Sigmoid colon (tissue), 6 donors: ENCODE measurements at regions not wholly inside any gene's neighbourhood (a gene's known extent, or its start where the extent isn't known, plus 50 kb on each side); places are given as distances from the start of the nearest gene placed in this dataset.

Experiments
- DNase-seq: peaks from one replicate; pipeline ENCODE4 v3.0.0-alpha.2; 2019
- H3K27ac ChIP-seq, 4 donors: fragments of 200-600 bp; sonication (generic); one replicate each; pipeline ENCODE4 v1.5.1; 2016 to 2019; ENCODE audit warnings: mild to moderate bottlenecking in 1 of 4
- H3K27me3 ChIP-seq, 3 donors: fragments of 200-600 bp; sonication (generic); one replicate each; pipeline ENCODE4 v1.5.1; 2019; ENCODE audit warnings: mild to moderate bottlenecking in 1 of 3
- H3K36me3 ChIP-seq, 4 donors: fragments of 200-600 bp; sonication (generic); one replicate each; pipeline ENCODE4 v1.5.1; 2016 to 2019
- H3K4me1 ChIP-seq, 4 donors: fragments of 200-600 bp; sonication (generic); one replicate each; pipeline ENCODE4 v1.5.1; 2017 to 2019
- H3K4me3 ChIP-seq, 4 donors: fragments of 200-600 bp; sonication (generic); one replicate each; pipeline ENCODE4 v1.5.1; 2017 to 2019; ENCODE audit warnings: mild to moderate bottlenecking in 2 of 4, moderate library complexity in 1 of 4
- H3K9me3 ChIP-seq, 4 donors: fragments of 200-600 bp in 3 of 4; sonication (generic) in 3 of 4; one replicate each; pipeline versions ENCODE4 v1.5.1 to v1.6.1; 2013 to 2019
- EP300 ChIP-seq, 4 donors: sonication (generic); formaldehyde crosslinking; IDR thresholded peaks; one replicate each; pipeline ENCODE4 v1.6.1; 2017; ENCODE audit warnings: antibody characterized with exemption in 4 of 4
- POLR2A ChIP-seq, 2 donors: fragments of 450-650 bp; IDR thresholded peaks; one replicate each; pipeline ENCODE4 v1.6.1; 2016; ENCODE audit warnings: antibody characterized with exemption in 2 of 2, mild to moderate bottlenecking in 2 of 2, moderate library complexity in 2 of 2
- POLR2AphosphoS5 ChIP-seq, 4 donors: sonication (generic); formaldehyde crosslinking; IDR thresholded peaks; one replicate each; pipeline ENCODE4 v1.6.1; 2017; ENCODE audit warnings: antibody characterized with exemption in 4 of 4
- WGBS, 2 donors: extraction: QIAGEN DNeasy Blood & Tissue Kit; methylation state at CpG; one replicate each; pipeline ENCODE4 v1.1.7; 2013; 5-methylcytosine and 5-hydroxymethylcytosine counted together
- intact Hi-C: fragments of 100-400 bp; cut with DNase I; formaldehyde crosslinking; loops from one replicate; pipeline ENCODE4 v1.15.1; 2023
- TF ChIP-seq, protein P1 (sequence below), 4 experiments: fragments of 450-650 bp in 3 of 4; fragments of 200-600 bp in 1 of 4; IDR thresholded peaks; one replicate each; pipeline ENCODE4 v1.5.1; 2016 to 2019; ENCODE audit warnings: antibody characterized with exemption in 4 of 4, mild to moderate bottlenecking in 3 of 4, moderate library complexity in 2 of 4
- donor health status: healthy with polysubstance abuse.
- donor health status: healthy.

- no peaks in the 10 kb centered on the region for H3K36me3 ChIP-seq
- TF ChIP-seq POLR2A (IDR thresholded peaks at IDR 0.05) (no peak), EP300 (IDR thresholded peaks at IDR 0.05) (no peak), POLR2AphosphoS5 (IDR thresholded peaks at IDR 0.05) (no peak)
- TF ChIP-seq, protein P1, sequence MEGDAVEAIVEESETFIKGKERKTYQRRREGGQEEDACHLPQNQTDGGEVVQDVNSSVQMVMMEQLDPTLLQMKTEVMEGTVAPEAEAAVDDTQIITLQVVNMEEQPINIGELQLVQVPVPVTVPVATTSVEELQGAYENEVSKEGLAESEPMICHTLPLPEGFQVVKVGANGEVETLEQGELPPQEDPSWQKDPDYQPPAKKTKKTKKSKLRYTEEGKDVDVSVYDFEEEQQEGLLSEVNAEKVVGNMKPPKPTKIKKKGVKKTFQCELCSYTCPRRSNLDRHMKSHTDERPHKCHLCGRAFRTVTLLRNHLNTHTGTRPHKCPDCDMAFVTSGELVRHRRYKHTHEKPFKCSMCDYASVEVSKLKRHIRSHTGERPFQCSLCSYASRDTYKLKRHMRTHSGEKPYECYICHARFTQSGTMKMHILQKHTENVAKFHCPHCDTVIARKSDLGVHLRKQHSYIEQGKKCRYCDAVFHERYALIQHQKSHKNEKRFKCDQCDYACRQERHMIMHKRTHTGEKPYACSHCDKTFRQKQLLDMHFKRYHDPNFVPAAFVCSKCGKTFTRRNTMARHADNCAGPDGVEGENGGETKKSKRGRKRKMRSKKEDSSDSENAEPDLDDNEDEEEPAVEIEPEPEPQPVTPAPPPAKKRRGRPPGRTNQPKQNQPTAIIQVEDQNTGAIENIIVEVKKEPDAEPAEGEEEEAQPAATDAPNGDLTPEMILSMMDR (IDR thresholded peaks at IDR 0.05): no peak
- H3K27me3 ChIP-seq: no peaks in the 10 kb centered on the region
- H3K9me3 ChIP-seq: no peaks in the 10 kb centered on the region
- no peaks in the 10 kb centered on the region for H3K4me1 ChIP-seq
- H3K27ac ChIP-seq: no peak overlapping the region
- intact Hi-C loops: no loop called here
- H3K4me3 ChIP-seq: no peak overlapping the region
- DNase-seq: no peak
Observed at GRCh38 chr11:27914080-27914479, 193.9 kb downstream of the KIF18A start.

GRCh38 chr11:27913650-27914049 lies 194.3 kb downstream of the KIF18A start:
- Histone ChIP-seq H3K4me3 (no peak overlapping the region), H3K4me1 (no peaks in the 10 kb centered on the region), H3K36me3 (no peaks in the 10 kb centered on the region), H3K27me3 (no peaks in the 10 kb centered on the region), H3K27ac (no peak overlapping the region), H3K9me3 (no peaks in the 10 kb centered on the region)
- no peak for DNase-seq
- WGBS, 2 donors: 69 to 70% methylated on average over 3 of the region's 3 CpGs
- TF ChIP-seq POLR2AphosphoS5 (IDR thresholded peaks at IDR 0.05) (no peak), POLR2A (IDR thresholded peaks at IDR 0.05) (no peak), EP300 (IDR thresholded peaks at IDR 0.05) (no peak)
- TF ChIP-seq, protein P1 (IDR thresholded peaks at IDR 0.05): no peak
- intact Hi-C loops: no loop called here

GRCh38 chr11:27912916-27913315 lies 195.0 kb downstream of the KIF18A start:
- no peak overlapping the region for H3K27ac ChIP-seq
- 68 to 83% methylated on average over 2 of the region's 2 CpGs for WGBS, 2 donors
- intact Hi-C loops: no loop called here
- H3K36me3 ChIP-seq: no peaks in the 10 kb centered on the region
- no peak for DNase-seq
- no peaks in the 10 kb centered on the region for H3K9me3 ChIP-seq
- no peaks in the 10 kb centered on the region for H3K27me3 ChIP-seq
- H3K4me1 ChIP-seq: no peaks in the 10 kb centered on the region
- H3K4me3 ChIP-seq: no peak overlapping the region
- TF ChIP-seq, protein P1 (IDR thresholded peaks at IDR 0.05): no peak
- TF ChIP-seq EP300 (IDR thresholded peaks at IDR 0.05) (no peak), POLR2AphosphoS5 (IDR thresholded peaks at IDR 0.05) (no peak)

- Histone ChIP-seq H3K4me3 (no peak overlapping the region), H3K27ac (no peak overlapping the region), H3K27me3 (no peaks in the 10 kb centered on the region), H3K4me1 (no peaks in the 10 kb centered on the region), H3K36me3 (no peaks in the 10 kb centered on the region), H3K9me3 (no peaks in the 10 kb centered on the region)
- 86 to 88% methylated on average over 5 of the region's 5 CpGs for WGBS, 2 donors
- intact Hi-C loops: no loop called here
- TF ChIP-seq POLR2AphosphoS5 (IDR thresholded peaks at IDR 0.05) (no peak), POLR2A (IDR thresholded peaks at IDR 0.05) (no peak), EP300 (IDR thresholded peaks at IDR 0.05) (no peak)
- TF ChIP-seq, protein P1 (IDR thresholded peaks at IDR 0.05): no peak
- DNase-seq: no peak
Observed at GRCh38 chr11:27910186-27910931, 197.6 kb downstream of the KIF18A start.

DNA sequence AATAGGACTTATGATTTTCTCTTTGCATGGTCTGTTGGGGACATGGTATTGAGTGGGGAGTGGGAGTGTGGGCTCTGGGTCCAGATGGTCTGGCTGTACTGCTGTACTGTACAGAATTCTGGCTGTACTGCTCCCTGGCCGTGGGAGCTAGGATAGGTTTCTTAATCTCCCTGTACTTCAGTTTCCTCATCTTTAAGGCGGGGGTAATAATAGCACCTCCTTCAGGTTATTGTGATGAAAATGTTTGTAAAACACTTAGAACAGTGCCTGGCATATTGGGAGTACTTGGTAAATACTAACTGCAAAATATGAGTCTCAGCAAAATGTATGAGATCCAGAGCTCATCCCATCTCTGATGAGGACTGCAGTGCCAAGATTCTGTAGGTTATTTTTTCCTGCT lies 198.6 kb downstream of the KIF18A start:
- TF ChIP-seq POLR2AphosphoS5 (IDR thresholded peaks at IDR 0.05) (no peak), POLR2A (IDR thresholded peaks at IDR 0.05) (no peak), EP300 (IDR thresholded peaks at IDR 0.05) (no peak)
- TF ChIP-seq, protein P1 (IDR thresholded peaks at IDR 0.05): no peak
- Histone ChIP-seq H3K4me1 (no peaks in the 10 kb centered on the region), H3K4me3 (no peak overlapping the region), H3K27me3 (no peaks in the 10 kb centered on the region), H3K36me3 (no peaks in the 10 kb centered on the region), H3K9me3 (no peaks in the 10 kb centered on the region), H3K27ac (no peak overlapping the region)
- WGBS, 2 donors: 78 to 84% methylated on average over 2 of the region's 2 CpGs
- DNase-seq: no peak
- intact Hi-C loops: no loop called here
